C4-2B (cell line): ENCODE measurements at regions not wholly inside any gene's neighbourhood (a gene's known extent, or its start where the extent isn't known, plus 50 kb on each side); places are given as distances from the start of the nearest gene placed in this dataset.

ENCODE experiments used
- CTCF ChIP-seq: fragments of 450-650 bp; conservative IDR thresholded peaks from 2 replicates; pipeline ENCODE4 v1.5.1; 2017; ENCODE audit warnings: mild to moderate bottlenecking
- ZFX ChIP-seq: fragments of 450-650 bp; IDR thresholded peaks from 2 replicates; pipeline ENCODE4 v1.6.1; 2017

GRCh38 chr7:28879105-28879504, 79.0 kb downstream of the TRIL start:
- TF ChIP-seq CTCF (no peak), ZFX (no peak)
